ENCODE measurements at regions not wholly inside any gene's neighbourhood (a gene's known extent, or its start where the extent isn't known, plus 50 kb on each side); places are given as distances from the start of the nearest gene placed in this dataset.

- TF ChIP-seq CTCF (conservative IDR thresholded peaks at IDR 0.05; ENCODE audit: low read length) (no peak), EZH2phosphoT487 (IDR thresholded peaks at IDR 0.05; ENCODE audit: borderline replicate concordance, low read depth, low read length) (no peak)
These were observed 579.2 kb upstream of the ZNF608 start for GRCh38 chr5:125325488-125326149.
